Neural cell (in vitro differentiated cells): ENCODE measurements at regions not wholly inside any gene's neighbourhood (a gene's known extent, or its start where the extent isn't known, plus 50 kb on each side); places are given as distances from the start of the nearest gene placed in this dataset.
A peak's percentile ranks its signal among the peaks of the same experiment; 100 is the strongest.

Experiments
- H2AFZ ChIP-seq: fragments of 200-600, 300-800 bp; sonication (generic), shearing (Covaris generic); 2 replicates; pipeline ENCODE4 v1.6.0; 2014; ENCODE audit warnings: low read depth, mild to moderate bottlenecking, antibody characterized with exemption, low read length, moderate library complexity
- H3F3A ChIP-seq: fragments of 200-600 bp; shearing (Covaris generic); 2 replicates; pipeline ENCODE4 v1.6.1; 2016; ENCODE audit warnings: mild to moderate bottlenecking, moderate library complexity, mixed read lengths, antibody characterized with exemption, low read length; ENCODE audit not compliant: insufficient read depth, poor library complexity, severe bottlenecking
- H3K27ac ChIP-seq: fragments of 200-600, 300-800 bp; sonication (generic), shearing (Covaris generic); 2 replicates; pipeline ENCODE4 v1.5.1; 2014; ENCODE audit warnings: mild to moderate bottlenecking, low read length, moderate library complexity
- H3K27me3 ChIP-seq: fragments of 300-800, 200-600 bp; sonication (generic), shearing (Covaris generic); 2 replicates; pipeline ENCODE4 v1.6.0; 2014; ENCODE audit warnings: mild to moderate bottlenecking, low read depth, low read length, moderate library complexity; ENCODE audit not compliant: insufficient read depth
- H3K36me3 ChIP-seq: fragments of 300-800, 200-600 bp; sonication (generic), shearing (Covaris generic); 2 replicates; pipeline ENCODE4 v1.5.1; 2014; ENCODE audit warnings: mild to moderate bottlenecking, antibody characterized with exemption, low read length, moderate library complexity; ENCODE audit not compliant: insufficient read depth
- H3K4me2 ChIP-seq: fragments of 300-800, 200-600 bp; sonication (generic), shearing (Covaris generic); 2 replicates; pipeline ENCODE4 v1.6.0; 2014; ENCODE audit warnings: mild to moderate bottlenecking, low read length
- H3K4me3 ChIP-seq: fragments of 300-800, 200-600 bp; sonication (generic), shearing (Covaris generic); 2 replicates; pipeline ENCODE4 v1.5.1; 2014; ENCODE audit warnings: mild to moderate bottlenecking, low read length, moderate library complexity
- H3K79me2 ChIP-seq: fragments of 200-600 bp; shearing (Covaris generic); replicated peaks from 2 replicates; pipeline ENCODE4 v1.6.0; 2014; ENCODE audit warnings: mild to moderate bottlenecking, low read length, moderate library complexity; ENCODE audit not compliant: insufficient read depth
- H3K9ac ChIP-seq: fragments of 300-800, 200-600 bp; sonication (generic), shearing (Covaris generic); 2 replicates; pipeline ENCODE4 v1.6.1; 2016; ENCODE audit warnings: mild to moderate bottlenecking, low read length, mixed read lengths
- H3K9me2 ChIP-seq: fragments of 200-600 bp; shearing (Covaris generic); 2 replicates; pipeline ENCODE4 v1.6.1; 2016; ENCODE audit warnings: mild to moderate bottlenecking, low read length, mixed read lengths; ENCODE audit not compliant: insufficient read depth
- H3K9me3 ChIP-seq: fragments of 200-600, 300-800 bp; sonication (generic), shearing (Covaris generic); 2 replicates; pipeline ENCODE4 v1.6.1; 2016; ENCODE audit warnings: mild to moderate bottlenecking, mixed run types, low read length, moderate library complexity, mixed read lengths
- H4K20me1 ChIP-seq: fragments of 200-600 bp; shearing (Covaris generic); 2 replicates; pipeline ENCODE4 v1.6.1; 2016; ENCODE audit warnings: mild to moderate bottlenecking, mixed run types; ENCODE audit not compliant: insufficient read depth
- CTCF ChIP-seq: fragments of 450-650 bp; IDR thresholded peaks from 2 replicates; pipeline ENCODE4 v1.5.1; 2014; ENCODE audit warnings: antibody characterized with exemption, mild to moderate bottlenecking, moderate library complexity; ENCODE audit not compliant: poor library complexity, severe bottlenecking
- EP300 ChIP-seq: fragments of 450-650 bp; conservative IDR thresholded peaks from 2 replicates; pipeline ENCODE4 v1.6.1; 2014; ENCODE audit warnings: antibody characterized with exemption, mild to moderate bottlenecking, moderate library complexity; ENCODE audit not compliant: poor library complexity, severe bottlenecking
- EZH2 ChIP-seq: fragments of 200-600, 300-800 bp; shearing (Covaris generic), sonication (generic); IDR thresholded peaks from 2 replicates; pipeline ENCODE4 v1.6.1; 2014; ENCODE audit warnings: antibody characterized with exemption, low read length, borderline replicate concordance, mild to moderate bottlenecking; ENCODE audit not compliant: insufficient read depth, poor library complexity, severe bottlenecking
- MXI1 ChIP-seq: fragments of 450-650 bp; conservative IDR thresholded peaks from 2 replicates; pipeline ENCODE4 v1.6.1; 2014; ENCODE audit warnings: antibody characterized with exemption, mild to moderate bottlenecking; ENCODE audit not compliant: poor library complexity, severe bottlenecking
- POLR2AphosphoS5 ChIP-seq: IDR thresholded peaks from 2 replicates; pipeline ENCODE4 v1.6.1; 2012
- RAD21 ChIP-seq: fragments of 450-650 bp; conservative IDR thresholded peaks from 2 replicates; pipeline ENCODE4 v1.6.1; 2014; ENCODE audit warnings: antibody characterized with exemption, mild to moderate bottlenecking, moderate library complexity
- REST ChIP-seq: IDR thresholded peaks from 2 replicates; pipeline ENCODE4 v1.6.1; 2012; ENCODE audit warnings: borderline replicate concordance
- SMC3 ChIP-seq: fragments of 450-650 bp; conservative IDR thresholded peaks from 2 replicates; pipeline ENCODE4 v1.6.1; 2014; ENCODE audit warnings: antibody characterized with exemption, mild to moderate bottlenecking, moderate library complexity; ENCODE audit not compliant: poor library complexity
- TAF1 ChIP-seq: IDR thresholded peaks from 2 replicates; pipeline ENCODE4 v1.6.1; 2012; ENCODE audit warnings: low read depth

- Histone ChIP-seq H3K9me2 (no peaks in the 10 kb centered on the region), H3K36me3 (no peaks in the 10 kb centered on the region), H3K9ac (no peak overlapping the region), H3K27me3 (no peaks in the 10 kb centered on the region), H4K20me1 (no peaks in the 10 kb centered on the region), H3K9me3 (no peaks in the 10 kb centered on the region), H2AFZ (no peak overlapping the region), H3K79me2 (no peaks in the 10 kb centered on the region), H3K4me3 (no peak overlapping the region), H3F3A (no peaks in the 10 kb centered on the region), H3K4me2 (no peak overlapping the region), H3K27ac (no peak overlapping the region)
- no peak for TF ChIP-seq EP300
- no peak for TF ChIP-seq REST
- TF ChIP-seq TAF1, result no peak
- no peak for TF ChIP-seq SMC3
- no peak for TF ChIP-seq RAD21
- TF ChIP-seq CTCF, result no peak
- TF ChIP-seq EZH2, result no peak
- no peak for TF ChIP-seq POLR2AphosphoS5
- TF ChIP-seq MXI1, result no peak
These were observed 261.6 kb downstream of the NDUFA10 start for GRCh38 chr2:239763433-239764097.

- no peaks in the 10 kb centered on the region for H3K9me3 ChIP-seq
- H3K9me2 ChIP-seq, result no peaks in the 10 kb centered on the region
- H3K27ac ChIP-seq, result no peak overlapping the region
- H3K4me3 ChIP-seq, result no peak overlapping the region
- TF ChIP-seq EZH2, result no peak
- no peak for TF ChIP-seq CTCF
- no peak for TF ChIP-seq SMC3
- TF ChIP-seq MXI1, result no peak
- no peak for TF ChIP-seq EP300
- no peak for TF ChIP-seq REST
- no peak for TF ChIP-seq TAF1
- TF ChIP-seq POLR2AphosphoS5, result no peak
- no peak for TF ChIP-seq RAD21
- no peaks in the 10 kb centered on the region for H3K79me2 ChIP-seq
- no peaks in the 10 kb centered on the region for H3F3A ChIP-seq
- H3K27me3 ChIP-seq, result no peaks in the 10 kb centered on the region
- no peaks in the 10 kb centered on the region for H3K36me3 ChIP-seq
- H3K4me2 ChIP-seq, result no peak overlapping the region
- no peaks in the 10 kb centered on the region for H4K20me1 ChIP-seq
- peak overlapping the region; percentile 3 for H3K9ac ChIP-seq
- H2AFZ ChIP-seq, result no peak overlapping the region
These were observed 262.4 kb downstream of the NDUFA10 start for GRCh38 chr2:239762655-239763269.
